ENCODE measurements at regions not wholly inside any gene's neighbourhood (a gene's known extent, or its start where the extent isn't known, plus 50 kb on each side); places are given as distances from the start of the nearest gene placed in this dataset.

- DNase-seq (ENCODE audit: low read depth, low spot score), result no peak
- no peak overlapping the region for H3K4me3 ChIP-seq (ENCODE audit: low read depth, low read length)
- H3K9me3 ChIP-seq (ENCODE audit: control insufficient read depth, insufficient read depth, low read length), result no peaks in the 10 kb centered on the region
- CTCF ChIA-PET, result no interaction called here
- no peaks in the 10 kb centered on the region for H3K27me3 ChIP-seq (ENCODE audit: control insufficient read depth, insufficient read depth, low read length)
- no peak overlapping the region for H3K27ac ChIP-seq (ENCODE audit: low read depth, low read length)
- POLR2A ChIA-PET, result no interaction called here
- no peak for TF ChIP-seq CTCF (IDR thresholded peaks at IDR 0.05; ENCODE audit: low read depth, low read length)
These were observed 302.2 kb downstream of the LMBRD1 start for GRCh38 chr6:69494595-69494994.

- H3K27me3 ChIP-seq (ENCODE audit: control insufficient read depth, insufficient read depth, low read length), result no peaks in the 10 kb centered on the region
- DNase-seq (ENCODE audit: low read depth, low spot score), result no peak
- H3K27ac ChIP-seq (ENCODE audit: low read depth, low read length), result no peak overlapping the region
- ChIA-PET CTCF (no interaction called here), POLR2A (no interaction called here)
- no peak for TF ChIP-seq CTCF (IDR thresholded peaks at IDR 0.05; ENCODE audit: low read depth, low read length)
- no peaks in the 10 kb centered on the region for H3K9me3 ChIP-seq (ENCODE audit: control insufficient read depth, insufficient read depth, low read length)
- H3K4me3 ChIP-seq (ENCODE audit: low read depth, low read length), result no peak overlapping the region
These were observed 306.8 kb downstream of the LMBRD1 start for GRCh38 chr6:69489970-69490369.

GRCh38 chr6:69487688-69488087, 309.1 kb downstream of the LMBRD1 start:
- no peak for DNase-seq (ENCODE audit: low read depth, low spot score)
- Histone ChIP-seq H3K9me3 (ENCODE audit: control insufficient read depth, insufficient read depth, low read length) (no peaks in the 10 kb centered on the region), H3K27ac (ENCODE audit: low read depth, low read length) (no peak overlapping the region), H3K27me3 (ENCODE audit: control insufficient read depth, insufficient read depth, low read length) (no peaks in the 10 kb centered on the region), H3K4me3 (ENCODE audit: low read depth, low read length) (no peak overlapping the region)
- ChIA-PET POLR2A (no interaction called here), CTCF (no interaction called here)
- no peak for TF ChIP-seq CTCF (IDR thresholded peaks at IDR 0.05; ENCODE audit: low read depth, low read length)

GRCh38 chr6:69466979-69467570, 329.7 kb downstream of the LMBRD1 start:
- H3K27ac ChIP-seq (ENCODE audit: low read depth, low read length), result no peak overlapping the region
- ChIA-PET POLR2A (no interaction called here), CTCF (no interaction called here)
- H3K9me3 ChIP-seq (ENCODE audit: control insufficient read depth, insufficient read depth, low read length), result peaks cover 9% of the 10 kb centered on the region
- no peak overlapping the region for H3K4me3 ChIP-seq (ENCODE audit: low read depth, low read length)
- no peak for DNase-seq (ENCODE audit: low read depth, low spot score)
- TF ChIP-seq CTCF (IDR thresholded peaks at IDR 0.05; ENCODE audit: low read depth, low read length), result no peak
- H3K27me3 ChIP-seq (ENCODE audit: control insufficient read depth, insufficient read depth, low read length), result no peaks in the 10 kb centered on the region

GRCh38 chr6:69465866-69466265, 330.9 kb downstream of the LMBRD1 start:
- CTCF ChIA-PET, result no interaction called here
- POLR2A ChIA-PET, result no interaction called here

More at GRCh38 chr6:69465866-69466265, 330.9 kb downstream of the LMBRD1 start:
- DNase-seq (ENCODE audit: low read depth, low spot score), result no peak
- Histone ChIP-seq H3K27me3 (ENCODE audit: control insufficient read depth, insufficient read depth, low read length) (no peaks in the 10 kb centered on the region), H3K27ac (ENCODE audit: low read depth, low read length) (no peak overlapping the region), H3K9me3 (ENCODE audit: control insufficient read depth, insufficient read depth, low read length) (peaks cover 9% of the 10 kb centered on the region), H3K4me3 (ENCODE audit: low read depth, low read length) (no peak overlapping the region)
- TF ChIP-seq CTCF (IDR thresholded peaks at IDR 0.05; ENCODE audit: low read depth, low read length), result no peak
